MCF 10A (cell line): ENCODE measurements at regions not wholly inside any gene's neighbourhood (a gene's known extent, or its start where the extent isn't known, plus 50 kb on each side); places are given as distances from the start of the nearest gene placed in this dataset.
"Not testable (repeated sequence)": the region's sequence is repeated elsewhere in the genome, so short reads cannot be mapped to it uniquely, and the experiment has no call there.

ENCODE experiments used
- BruUV-seq: library from RNA; stranded (reverse); fragments of 400-500 nt; replicated peaks from 2 replicates; lab custom pipeline; 2021; lab: Mats Ljungman, UMichigan
- CTCF ChIA-PET: fragments of 300-600 bp; sonication (Branson Sonifier 250); formaldehyde crosslinking; extraction: SDS; loops from one replicate; lab custom pipeline; 2021; ENCODE audit warnings: antibody characterized with exemption, inconsistent platforms; lab: Yijun Ruan, JAX
- POLR2A ChIA-PET: fragments of 300-600, 350-650 bp; sonication (Branson Sonifier 250); formaldehyde crosslinking; extraction: SDS; loops from one replicate; lab custom pipeline; 2020; ENCODE audit warnings: antibody characterized with exemption, inconsistent platforms; lab: Yijun Ruan, JAX
- DNase-seq: peaks from one replicate; pipeline ENCODE4 v3.0.0-alpha.2; 2018; ENCODE audit not compliant: unreplicated experiment
- H3K27ac Mint-ChIP-seq: one replicate; pipeline ENCODE4 v1.8.0; 2022; ENCODE audit warnings: mild to moderate bottlenecking, low read depth, mixed read lengths; ENCODE audit not compliant: unreplicated experiment
- H3K27me3 Mint-ChIP-seq: one replicate; pipeline ENCODE4 v1.8.0; 2022; ENCODE audit warnings: mixed read lengths; ENCODE audit not compliant: insufficient read depth, unreplicated experiment
- H3K36me3 Mint-ChIP-seq: one replicate; pipeline ENCODE4 v1.8.0; 2022; ENCODE audit warnings: mild to moderate bottlenecking, moderate library complexity, mixed read lengths; ENCODE audit not compliant: insufficient read depth, unreplicated experiment
- H3K4me1 Mint-ChIP-seq: one replicate; pipeline ENCODE4 v1.8.0; 2022; ENCODE audit warnings: mixed read lengths; ENCODE audit not compliant: insufficient read depth, unreplicated experiment
- H3K4me3 Mint-ChIP-seq: one replicate; pipeline ENCODE4 v1.8.0; 2022; ENCODE audit warnings: mild to moderate bottlenecking, moderate library complexity, mixed read lengths; ENCODE audit not compliant: unreplicated experiment
- H3K9me3 Mint-ChIP-seq: one replicate; pipeline ENCODE4 v1.8.0; 2022; ENCODE audit warnings: mixed read lengths; ENCODE audit not compliant: unreplicated experiment
- intact Hi-C: fragments of 100-400 bp; cut with micrococcal nuclease; formaldehyde crosslinking; loops from 2 replicates; pipeline ENCODE4 v1.14.1; 2022
- TF ChIP-seq, protein P1 (sequence below): fragments of 200-600 bp; IDR thresholded peaks from one replicate; pipeline ENCODE4 v1.8.0; 2022; ENCODE audit warnings: antibody characterized with exemption, mild to moderate bottlenecking; ENCODE audit not compliant: unreplicated experiment

DNA sequence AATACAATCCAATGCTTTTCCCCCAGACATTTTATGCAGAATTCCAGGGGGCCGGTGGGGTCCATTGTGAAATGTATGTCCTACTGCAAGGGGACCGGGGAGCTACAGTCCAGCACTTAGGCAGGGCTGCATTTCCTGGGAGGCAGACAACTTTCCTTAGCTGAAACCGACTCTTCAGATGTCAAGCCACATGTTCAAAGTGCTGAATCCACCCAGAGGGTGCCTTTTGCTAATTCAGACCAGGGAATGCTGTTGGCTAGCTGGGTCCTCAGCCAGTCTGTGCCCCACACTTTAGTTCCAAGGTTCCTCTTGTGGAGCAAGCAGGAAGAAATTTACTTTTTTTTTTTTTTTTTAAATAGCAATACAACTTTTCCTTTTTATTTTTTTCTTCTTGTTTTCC, 219.5 kb upstream of the LRTM1 start:
- H3K4me3 Mint-ChIP-seq, result no peak overlapping the region
- no peaks in the 10 kb centered on the region for H3K9me3 Mint-ChIP-seq
- no peaks in the 10 kb centered on the region for H3K27me3 Mint-ChIP-seq
- BruUV-seq, result no TSS peak
- ChIA-PET CTCF (interaction anchor here (0.7 kb wide), 1 partner anchor 37 kb away, joined by 6 read pairs; no protein-coding TSS in a partner anchor), POLR2A (no interaction called here)
- no peaks in the 10 kb centered on the region for H3K36me3 Mint-ChIP-seq
- DNase-seq, result no peak
- no peak overlapping the region for H3K27ac Mint-ChIP-seq
- H3K4me1 Mint-ChIP-seq, result no peaks in the 10 kb centered on the region
- intact Hi-C loops, result no loop called here
- TF ChIP-seq, protein P1, sequence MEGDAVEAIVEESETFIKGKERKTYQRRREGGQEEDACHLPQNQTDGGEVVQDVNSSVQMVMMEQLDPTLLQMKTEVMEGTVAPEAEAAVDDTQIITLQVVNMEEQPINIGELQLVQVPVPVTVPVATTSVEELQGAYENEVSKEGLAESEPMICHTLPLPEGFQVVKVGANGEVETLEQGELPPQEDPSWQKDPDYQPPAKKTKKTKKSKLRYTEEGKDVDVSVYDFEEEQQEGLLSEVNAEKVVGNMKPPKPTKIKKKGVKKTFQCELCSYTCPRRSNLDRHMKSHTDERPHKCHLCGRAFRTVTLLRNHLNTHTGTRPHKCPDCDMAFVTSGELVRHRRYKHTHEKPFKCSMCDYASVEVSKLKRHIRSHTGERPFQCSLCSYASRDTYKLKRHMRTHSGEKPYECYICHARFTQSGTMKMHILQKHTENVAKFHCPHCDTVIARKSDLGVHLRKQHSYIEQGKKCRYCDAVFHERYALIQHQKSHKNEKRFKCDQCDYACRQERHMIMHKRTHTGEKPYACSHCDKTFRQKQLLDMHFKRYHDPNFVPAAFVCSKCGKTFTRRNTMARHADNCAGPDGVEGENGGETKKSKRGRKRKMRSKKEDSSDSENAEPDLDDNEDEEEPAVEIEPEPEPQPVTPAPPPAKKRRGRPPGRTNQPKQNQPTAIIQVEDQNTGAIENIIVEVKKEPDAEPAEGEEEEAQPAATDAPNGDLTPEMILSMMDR, result no peak

DNA sequence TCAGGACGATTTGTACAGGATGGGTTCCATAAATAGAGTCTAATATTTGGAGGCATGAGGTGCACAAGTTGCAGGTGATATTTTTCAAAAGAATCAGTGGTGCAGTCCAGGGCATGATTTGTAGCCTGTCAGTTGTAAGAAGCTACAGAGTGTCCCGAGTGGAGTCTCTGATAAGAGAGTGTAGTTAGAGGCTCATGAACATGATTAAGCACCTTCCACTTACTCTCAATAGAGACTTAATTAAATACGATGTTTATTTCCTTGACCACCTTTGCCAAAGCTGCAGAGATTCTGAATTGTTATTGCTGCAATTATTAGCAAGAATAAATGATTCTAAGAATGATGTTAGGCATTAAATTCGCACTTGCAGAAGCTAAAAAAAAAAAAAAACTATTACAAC, 218.4 kb upstream of the LRTM1 start:
- BruUV-seq, result no TSS peak
- Mint-ChIP-seq H3K36me3 (no peaks in the 10 kb centered on the region), H3K9me3 (no peaks in the 10 kb centered on the region), H3K4me1 (no peaks in the 10 kb centered on the region), H3K27ac (no peak overlapping the region), H3K27me3 (no peaks in the 10 kb centered on the region), H3K4me3 (no peak overlapping the region)
- ChIA-PET POLR2A (no interaction called here), CTCF (interaction anchor here (0.6 to 1.1 kb wide), 2 partner anchors 21 to 34 kb away, joined by 6 to 9 read pairs; no protein-coding TSS in a partner anchor)
- intact Hi-C loops, result no loop called here
- DNase-seq, result no peak
- TF ChIP-seq, protein P1, result no peak

DNA sequence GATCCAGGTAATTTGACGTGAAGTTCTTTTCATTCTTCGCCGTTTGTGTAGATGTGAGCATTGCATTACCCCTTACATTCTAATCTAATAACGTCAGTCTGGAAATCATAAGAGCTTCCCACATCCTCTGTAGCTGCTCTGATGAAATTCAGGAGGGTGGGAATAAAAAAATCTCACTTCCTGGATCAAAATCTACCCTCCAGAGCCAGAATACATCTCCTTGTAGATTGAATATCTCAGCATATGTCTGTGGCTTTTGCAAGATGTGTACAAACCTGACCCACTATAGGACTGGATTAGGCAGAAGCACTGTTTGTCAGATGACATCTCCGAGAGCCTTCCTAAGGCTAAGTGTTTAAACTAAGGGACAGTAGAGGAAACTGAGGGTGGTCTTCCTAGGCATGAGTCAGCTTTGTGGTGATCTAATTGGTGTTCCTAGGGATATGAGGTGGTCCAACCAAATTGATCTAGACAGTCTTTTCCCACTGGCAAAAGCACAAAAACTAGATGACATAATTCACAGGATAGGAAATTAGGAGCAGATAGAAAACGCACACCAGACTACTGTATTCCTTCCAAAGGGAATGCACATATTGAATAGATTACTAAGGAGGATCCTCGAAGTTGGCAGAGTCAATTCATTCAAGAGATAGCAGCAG, 216.3 kb upstream of the LRTM1 start:
- Mint-ChIP-seq H3K36me3 (no peaks in the 10 kb centered on the region), H3K4me1 (no peaks in the 10 kb centered on the region), H3K4me3 (no peak overlapping the region), H3K9me3 (no peaks in the 10 kb centered on the region), H3K27ac (no peak overlapping the region), H3K27me3 (no peaks in the 10 kb centered on the region)
- intact Hi-C loops, result no loop called here
- BruUV-seq, result no TSS peak
- TF ChIP-seq, protein P1, result no peak
- DNase-seq, result no peak
- ChIA-PET CTCF (interaction anchor here (0.8 kb wide), 1 partner anchor 58 kb away, joined by 4 read pairs; no protein-coding TSS in a partner anchor), POLR2A (no interaction called here)

GRCh38 chr3:55143336-55143735, 215.5 kb upstream of the LRTM1 start:
- no TSS peak for BruUV-seq
- no peak for DNase-seq
- Mint-ChIP-seq H3K36me3 (no peaks in the 10 kb centered on the region), H3K27me3 (no peaks in the 10 kb centered on the region), H3K27ac (no peak overlapping the region), H3K9me3 (no peaks in the 10 kb centered on the region), H3K4me1 (no peaks in the 10 kb centered on the region), H3K4me3 (no peak overlapping the region)
- CTCF ChIA-PET, result interaction anchor here (0.6 kb wide), 1 partner anchor 259 kb away, joined by 3 read pairs; no protein-coding TSS in a partner anchor
- TF ChIP-seq, protein P1, result no peak
- POLR2A ChIA-PET, result no interaction called here
- intact Hi-C loops, result no loop called here

GRCh38 chr3:55136291-55136690, 208.4 kb upstream of the LRTM1 start:
- H3K36me3 Mint-ChIP-seq, H3K27ac Mint-ChIP-seq, H3K27me3 Mint-ChIP-seq, BruUV-seq, intact Hi-C loops, H3K4me3 Mint-ChIP-seq, DNase-seq, H3K4me1 Mint-ChIP-seq, POLR2A ChIA-PET, H3K9me3 Mint-ChIP-seq: not testable (repeated sequence)
- CTCF ChIA-PET, result interaction anchor here (0.6 kb wide), 1 partner anchor 38 kb away, joined by 3 read pairs; no protein-coding TSS in a partner anchor
